A673 (cell line): ENCODE measurements at regions not wholly inside any gene's neighbourhood (a gene's known extent, or its start where the extent isn't known, plus 50 kb on each side); places are given as distances from the start of the nearest gene placed in this dataset.

Experiments
- BruUV-seq: library from RNA; stranded (reverse); fragments of 400-500 nt; replicated peaks from 2 replicates; lab custom pipeline; 2021; lab: Mats Ljungman, UMichigan
- CTCF ChIA-PET: fragments of 300-600 bp; sonication (Branson Sonifier 250); formaldehyde crosslinking; loops from one replicate; lab custom pipeline; 2022; ENCODE audit warnings: antibody characterized with exemption; lab: Charles Lee
- POLR2A ChIA-PET: fragments of 300-600 bp; sonication (Branson Sonifier 250); formaldehyde crosslinking; loops from one replicate; lab custom pipeline; 2022; ENCODE audit warnings: antibody characterized with exemption; ENCODE audit not compliant: low non-redundant PET; lab: Charles Lee
- DNase-seq: peaks from one replicate; pipeline ENCODE4 v3.0.0-alpha.2; 2015; ENCODE audit warnings: low spot score
- H3K27ac ChIP-seq: fragments of 200-600 bp; sonication (generic); 2 replicates; pipeline ENCODE4 v1.5.1; 2016; ENCODE audit warnings: mixed run types, low read depth, mild to moderate bottlenecking, mixed read lengths, antibody characterized with exemption, low read length; ENCODE audit not compliant: poor library complexity, severe bottlenecking
- H3K27me3 ChIP-seq: fragments of 200-600 bp; sonication (generic); replicated peaks from 2 replicates; pipeline ENCODE4 v1.6.1; 2017; ENCODE audit warnings: mixed run types, low read depth, mild to moderate bottlenecking, mixed read lengths, antibody characterized with exemption, low read length; ENCODE audit not compliant: insufficient read depth, poor library complexity
- H3K36me3 ChIP-seq: fragments of 200-600 bp; sonication (generic); 2 replicates; pipeline ENCODE4 v1.6.1; 2016; ENCODE audit warnings: mixed run types, mild to moderate bottlenecking, mixed read lengths, antibody characterized with exemption, low read length; ENCODE audit not compliant: insufficient read depth, poor library complexity, severe bottlenecking
- H3K4me1 ChIP-seq: fragments of 200-600 bp; sonication (generic); 2 replicates; pipeline ENCODE4 v1.6.1; 2017; ENCODE audit warnings: mixed run types, mild to moderate bottlenecking, mixed read lengths, antibody characterized with exemption, low read length; ENCODE audit not compliant: insufficient read depth, poor library complexity, severe bottlenecking
- H3K4me3 ChIP-seq: fragments of 200-600 bp; sonication (generic); 2 replicates; pipeline ENCODE4 v1.5.1; 2016; ENCODE audit warnings: low read depth, mixed run types, mild to moderate bottlenecking, mixed read lengths, low read length; ENCODE audit not compliant: poor library complexity, severe bottlenecking
- H3K9me3 ChIP-seq: fragments of 200-600 bp; sonication (generic); 2 replicates; pipeline ENCODE4 v1.6.1; 2016; ENCODE audit warnings: mixed run types, low read depth, mild to moderate bottlenecking, mixed read lengths, antibody characterized with exemption, low read length; ENCODE audit not compliant: poor library complexity, severe bottlenecking
- EZH2 ChIP-seq: fragments of 200-600 bp; sonication (generic); IDR thresholded peaks from 2 replicates; pipeline ENCODE4 v1.6.1; 2017; ENCODE audit warnings: borderline replicate concordance, low read depth, mild to moderate bottlenecking, mixed read lengths, antibody characterized with exemption, low read length; ENCODE audit not compliant: poor library complexity, severe bottlenecking
- intact Hi-C: fragments of 100-400 bp; cut with micrococcal nuclease; formaldehyde crosslinking; loops from one replicate; pipeline ENCODE4 v1.10.0; 2022; ENCODE audit not compliant: unreplicated experiment
- TF ChIP-seq, protein P1 (sequence below): fragments of 300-800, 200-600 bp; sonication (generic); conservative IDR thresholded peaks from 2 replicates; pipeline ENCODE4 v1.5.1; 2017; ENCODE audit warnings: low read depth, mild to moderate bottlenecking, antibody characterized with exemption, low read length, moderate library complexity, mixed read lengths

DNA sequence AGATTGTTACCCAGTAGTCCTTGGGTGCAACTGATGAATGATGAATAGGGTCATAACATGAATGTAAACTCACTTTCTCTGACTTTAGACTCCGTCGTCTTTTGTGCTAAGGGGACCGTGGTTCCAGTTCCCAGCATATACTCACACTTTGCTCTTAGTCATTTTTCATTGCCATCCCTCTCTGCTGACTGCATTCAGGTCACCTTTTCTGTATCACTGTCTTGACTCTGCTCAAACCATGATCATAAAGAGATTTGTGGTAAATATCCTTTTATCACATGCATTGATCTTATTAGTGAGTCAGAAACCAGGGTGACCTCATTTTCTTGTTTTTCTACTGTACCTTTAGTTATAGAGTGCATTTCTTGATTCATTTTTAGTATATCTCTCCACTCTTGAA lies 141.1 kb upstream of the AGR3 start:
- BruUV-seq = no TSS peak

DNA sequence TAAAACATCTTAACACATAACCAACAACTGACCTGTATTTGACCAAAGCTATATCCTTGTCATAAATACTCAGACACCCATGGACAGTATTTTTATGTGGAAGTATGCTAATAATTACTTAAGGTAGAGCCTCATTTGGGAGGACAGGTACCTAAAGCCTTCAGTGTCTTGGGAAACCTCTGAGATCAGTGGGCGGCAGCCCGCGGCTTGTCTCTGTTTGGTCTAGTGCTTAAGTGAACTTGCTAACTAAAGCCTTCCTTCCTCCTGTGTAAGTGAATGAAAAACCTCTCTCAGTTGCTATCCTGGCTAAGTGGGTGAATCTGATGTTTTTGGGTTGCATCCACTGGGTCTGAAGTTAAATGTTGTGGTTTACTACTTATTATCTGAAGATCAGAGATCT lies 144.5 kb upstream of the AGR3 start:
- Histone ChIP-seq H3K4me3 (no peak overlapping the region), H3K36me3 (no peaks in the 10 kb centered on the region), H3K27ac (no peak overlapping the region), H3K4me1 (peaks cover 12% of the 10 kb centered on the region), H3K27me3 (no peaks in the 10 kb centered on the region), H3K9me3 (no peaks in the 10 kb centered on the region)
- ChIA-PET CTCF (no interaction called here), POLR2A (no interaction called here)
- intact Hi-C loops = no loop called here
- TF ChIP-seq EZH2 = no peak
- TF ChIP-seq, protein P1, sequence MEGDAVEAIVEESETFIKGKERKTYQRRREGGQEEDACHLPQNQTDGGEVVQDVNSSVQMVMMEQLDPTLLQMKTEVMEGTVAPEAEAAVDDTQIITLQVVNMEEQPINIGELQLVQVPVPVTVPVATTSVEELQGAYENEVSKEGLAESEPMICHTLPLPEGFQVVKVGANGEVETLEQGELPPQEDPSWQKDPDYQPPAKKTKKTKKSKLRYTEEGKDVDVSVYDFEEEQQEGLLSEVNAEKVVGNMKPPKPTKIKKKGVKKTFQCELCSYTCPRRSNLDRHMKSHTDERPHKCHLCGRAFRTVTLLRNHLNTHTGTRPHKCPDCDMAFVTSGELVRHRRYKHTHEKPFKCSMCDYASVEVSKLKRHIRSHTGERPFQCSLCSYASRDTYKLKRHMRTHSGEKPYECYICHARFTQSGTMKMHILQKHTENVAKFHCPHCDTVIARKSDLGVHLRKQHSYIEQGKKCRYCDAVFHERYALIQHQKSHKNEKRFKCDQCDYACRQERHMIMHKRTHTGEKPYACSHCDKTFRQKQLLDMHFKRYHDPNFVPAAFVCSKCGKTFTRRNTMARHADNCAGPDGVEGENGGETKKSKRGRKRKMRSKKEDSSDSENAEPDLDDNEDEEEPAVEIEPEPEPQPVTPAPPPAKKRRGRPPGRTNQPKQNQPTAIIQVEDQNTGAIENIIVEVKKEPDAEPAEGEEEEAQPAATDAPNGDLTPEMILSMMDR = no peak
- BruUV-seq = no TSS peak
- DNase-seq = no peak

More for the DNA sequence above, 141.1 kb upstream of the AGR3 start:
- CTCF ChIA-PET = no interaction called here
- no peak for TF ChIP-seq EZH2
- TF ChIP-seq, protein P1 = no peak
- H3K4me3 ChIP-seq = no peak overlapping the region
- POLR2A ChIA-PET = interaction anchor here (0.6 kb wide), 1 partner anchor 431 kb away, joined by 3 read pairs; no protein-coding TSS in a partner anchor
- no peaks in the 10 kb centered on the region for H3K27me3 ChIP-seq
- intact Hi-C loops = no loop called here
- no peak overlapping the region for H3K27ac ChIP-seq
- no peaks in the 10 kb centered on the region for H3K9me3 ChIP-seq
- H3K4me1 ChIP-seq = no peaks in the 10 kb centered on the region
- H3K36me3 ChIP-seq = no peaks in the 10 kb centered on the region
- DNase-seq = no peak

DNA sequence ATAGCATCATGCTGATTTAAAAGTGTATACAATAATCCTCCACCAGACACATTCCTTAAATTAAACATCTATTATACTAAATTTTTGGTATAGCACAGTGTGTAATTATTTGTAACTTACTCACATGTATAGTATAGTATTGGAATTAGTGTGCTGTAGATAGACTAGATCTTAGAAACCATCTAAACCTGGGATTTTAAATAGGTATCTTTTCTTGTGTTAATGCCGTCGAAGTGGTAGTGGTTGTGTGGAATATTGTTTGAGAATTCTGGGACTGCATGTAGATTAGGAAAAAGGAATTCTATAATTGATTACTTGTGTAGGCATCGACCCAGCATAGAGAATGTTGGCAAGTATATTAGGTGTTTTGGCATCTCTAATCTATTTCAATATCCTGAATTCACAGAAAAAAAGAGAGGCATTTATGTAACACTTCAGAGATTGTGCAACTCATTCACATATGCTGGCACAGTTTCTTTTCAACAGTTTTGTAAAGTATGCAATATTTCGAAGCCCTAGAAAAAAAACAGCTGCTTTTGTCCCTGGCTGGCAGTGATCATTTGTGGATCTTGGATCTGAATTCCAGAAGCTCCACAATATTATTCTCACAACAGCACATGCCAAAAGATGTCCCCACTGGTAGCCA lies 145.5 kb upstream of the AGR3 start:
- no peak for DNase-seq
- no peaks in the 10 kb centered on the region for H3K27me3 ChIP-seq
- peaks cover 21% of the 10 kb centered on the region for H3K4me1 ChIP-seq
- H3K9me3 ChIP-seq = no peaks in the 10 kb centered on the region
- intact Hi-C loops = no loop called here
- BruUV-seq = no TSS peak
- TF ChIP-seq EZH2 = no peak
- POLR2A ChIA-PET = no interaction called here
- no peaks in the 10 kb centered on the region for H3K36me3 ChIP-seq
- H3K27ac ChIP-seq = no peak overlapping the region
- CTCF ChIA-PET = no interaction called here
- no peak overlapping the region for H3K4me3 ChIP-seq

DNA sequence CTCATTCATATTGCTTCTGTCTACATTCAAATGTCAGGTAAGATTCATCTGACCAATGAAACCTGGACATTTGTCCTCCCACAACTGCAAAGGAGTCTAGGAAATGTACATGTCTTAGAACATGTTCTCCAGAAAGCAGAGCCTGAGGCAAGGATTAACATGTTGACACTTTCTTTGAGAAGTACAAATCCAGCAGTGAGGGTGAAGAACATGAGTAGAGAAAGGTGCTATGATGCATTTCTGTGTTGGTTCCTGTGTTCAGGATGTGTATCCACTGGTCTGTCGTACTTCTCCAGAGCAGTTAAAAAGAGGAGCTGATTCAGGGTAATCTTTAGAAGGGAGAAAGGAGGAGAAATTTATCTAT lies 146.0 kb upstream of the AGR3 start:
- no peak overlapping the region for H3K4me3 ChIP-seq
- intact Hi-C loops = no loop called here
- H3K9me3 ChIP-seq = no peaks in the 10 kb centered on the region
- ChIA-PET POLR2A (no interaction called here), CTCF (no interaction called here)
- TF ChIP-seq EZH2 = no peak
- TF ChIP-seq, protein P1 = no peak
- H3K36me3 ChIP-seq = no peaks in the 10 kb centered on the region
- H3K27me3 ChIP-seq = no peaks in the 10 kb centered on the region
- no peak for DNase-seq
- H3K27ac ChIP-seq = no peak overlapping the region
- BruUV-seq = no TSS peak
- peaks cover 21% of the 10 kb centered on the region for H3K4me1 ChIP-seq
